ENCODE measurements at regions not wholly inside any gene's neighbourhood (a gene's known extent, or its start where the extent isn't known, plus 50 kb on each side); places are given as distances from the start of the nearest gene placed in this dataset.

DNA sequence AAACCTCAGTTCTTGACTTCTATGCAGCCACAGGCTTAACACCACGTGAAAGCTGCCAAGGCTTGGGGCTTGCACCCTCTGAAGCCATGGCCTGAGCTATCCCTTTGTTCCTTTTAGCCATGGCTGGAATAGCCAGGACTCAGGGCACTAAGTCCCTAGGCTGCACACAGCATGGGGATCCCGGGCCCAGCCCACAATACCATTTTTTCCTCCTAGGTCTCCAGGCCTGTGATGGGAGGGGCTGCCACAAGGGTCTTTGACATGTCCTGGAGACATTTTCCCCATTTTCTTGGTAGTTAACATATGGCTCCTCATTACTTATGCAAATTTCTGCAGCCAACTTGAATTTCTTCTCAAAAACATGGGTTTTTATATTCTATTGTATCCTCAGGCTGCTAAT is 619.1 kb downstream of the NYAP2 start:
- no peak for DNase-seq

DNA sequence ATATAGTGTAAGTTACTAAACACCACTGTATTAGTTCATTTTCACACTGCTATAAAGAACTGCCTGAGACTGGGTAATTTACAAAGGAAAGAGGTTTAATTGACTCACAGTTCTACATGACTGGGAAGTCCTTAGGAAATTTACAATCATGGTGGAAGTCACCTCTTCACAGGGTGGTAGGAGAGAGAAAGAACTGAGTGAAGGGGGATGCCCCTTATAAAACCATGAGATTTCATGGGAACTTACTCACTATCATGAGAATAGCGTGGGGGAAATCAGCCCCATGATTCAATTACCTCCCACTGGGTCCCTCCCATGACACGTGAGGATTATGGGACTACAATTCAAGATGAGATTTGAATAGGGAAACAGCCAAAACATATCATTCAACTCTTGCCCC is 618.0 kb downstream of the NYAP2 start:
- no peak for DNase-seq

DNA sequence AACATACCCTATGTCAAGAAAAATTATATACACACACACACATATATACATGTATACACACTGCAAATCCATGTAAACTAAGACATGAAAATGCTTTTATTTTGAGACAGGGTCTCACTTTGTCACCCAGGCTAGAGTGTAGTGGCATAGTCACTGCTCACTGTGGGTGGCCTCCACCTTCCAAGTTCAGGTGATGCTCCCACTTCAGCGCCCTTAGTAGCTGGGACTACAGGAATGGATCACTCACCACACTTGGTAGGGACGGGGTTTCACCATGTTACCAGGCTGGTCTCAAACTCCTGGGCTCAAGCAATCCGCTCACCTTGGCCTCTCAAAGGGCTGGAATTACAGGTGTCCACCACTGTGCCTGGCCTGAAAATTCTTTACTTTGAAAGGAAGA is 617.6 kb downstream of the NYAP2 start:
- DNase-seq, result no peak

DNA sequence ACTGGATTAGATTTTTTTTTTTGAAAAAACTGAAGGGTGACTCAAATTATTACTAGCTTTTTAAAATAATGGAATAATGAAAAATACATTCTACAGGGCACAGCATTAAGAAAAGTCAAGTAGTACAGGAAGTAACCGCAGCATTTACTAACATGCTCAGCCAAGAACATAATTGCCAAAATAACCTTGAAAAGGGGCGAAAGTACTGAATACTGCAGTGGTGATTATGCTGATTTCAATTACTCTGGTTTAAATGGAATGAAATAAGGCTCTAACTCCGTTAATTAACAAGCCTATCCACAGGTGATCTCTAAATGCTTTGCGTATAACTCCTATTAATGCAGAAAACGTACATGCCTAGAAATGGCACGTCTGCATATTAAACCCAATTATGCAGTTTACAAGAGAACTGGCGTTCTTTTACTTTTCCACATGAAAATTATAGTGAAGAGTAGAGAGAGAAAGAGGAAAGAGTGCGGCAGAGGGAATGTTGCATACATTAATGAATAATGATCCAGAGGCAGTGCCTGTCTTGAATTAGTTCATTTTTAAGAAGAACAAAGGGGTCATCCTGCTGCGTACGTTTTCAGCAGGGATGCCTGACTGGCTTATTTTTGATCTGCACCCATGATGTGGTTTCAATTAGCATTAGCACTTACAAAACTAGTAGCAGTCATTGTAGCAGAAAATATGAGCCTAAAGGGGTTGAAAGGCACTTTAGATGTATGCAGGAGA is 612.4 kb downstream of the NYAP2 start:
- no peak for DNase-seq

DNA sequence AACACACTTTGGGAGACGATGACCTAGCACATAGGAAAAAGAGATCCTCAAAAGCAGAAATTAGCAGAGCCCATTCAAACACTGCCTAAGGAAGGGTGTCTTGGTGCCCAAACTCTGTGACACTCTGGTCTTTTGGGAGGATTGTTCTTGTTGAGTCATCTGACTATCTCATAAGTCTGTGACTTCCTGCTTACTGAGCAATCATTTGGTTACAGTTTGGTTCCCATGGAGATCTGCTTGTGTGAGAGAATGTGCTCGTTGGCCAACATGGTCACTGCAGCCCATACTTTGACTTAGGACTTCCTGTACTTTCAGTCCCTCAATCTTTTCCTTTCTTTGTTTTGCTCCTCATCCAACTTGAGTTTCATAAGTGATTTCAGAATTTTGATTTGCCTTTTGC is 602.9 kb downstream of the NYAP2 start:
- no peak for DNase-seq

DNA sequence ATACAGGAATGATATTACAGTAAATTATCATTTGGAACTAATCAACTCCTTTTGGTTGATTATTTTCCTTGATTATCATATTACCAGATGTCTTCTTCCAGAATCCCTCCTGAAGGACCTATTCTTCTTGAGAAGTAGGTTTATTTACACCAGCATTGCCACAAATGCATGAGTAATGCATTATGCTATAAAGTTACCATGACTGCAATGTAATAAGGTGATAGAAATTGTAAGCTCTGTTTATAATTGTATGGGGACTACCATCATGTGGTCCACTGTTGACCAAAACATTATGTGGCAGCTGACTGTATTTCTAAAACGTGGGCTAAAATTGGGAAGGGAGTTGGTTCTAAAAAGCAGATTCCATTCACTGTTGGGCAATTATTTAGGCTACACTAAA is 602.2 kb downstream of the NYAP2 start:
- no peak for DNase-seq

DNA sequence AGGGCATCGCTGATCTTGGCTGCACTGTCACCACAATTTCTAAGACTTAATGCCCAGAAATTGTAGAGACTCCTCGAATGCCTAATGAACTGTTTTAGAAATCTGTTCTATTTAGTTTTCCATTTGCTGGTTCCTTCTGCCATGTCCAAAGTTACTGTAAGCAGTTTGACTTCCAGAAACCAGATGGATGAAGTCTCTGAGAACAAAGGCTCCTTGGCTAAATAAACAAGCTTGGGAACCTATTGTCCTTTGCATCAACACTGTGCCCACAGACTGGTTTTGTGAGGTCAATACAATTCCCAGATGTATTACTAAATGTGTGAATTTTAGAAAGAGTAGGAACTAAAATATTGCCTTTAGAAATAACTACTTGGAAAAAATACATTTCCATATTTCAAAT is 600.2 kb downstream of the NYAP2 start:
- DNase-seq, result no peak

DNA sequence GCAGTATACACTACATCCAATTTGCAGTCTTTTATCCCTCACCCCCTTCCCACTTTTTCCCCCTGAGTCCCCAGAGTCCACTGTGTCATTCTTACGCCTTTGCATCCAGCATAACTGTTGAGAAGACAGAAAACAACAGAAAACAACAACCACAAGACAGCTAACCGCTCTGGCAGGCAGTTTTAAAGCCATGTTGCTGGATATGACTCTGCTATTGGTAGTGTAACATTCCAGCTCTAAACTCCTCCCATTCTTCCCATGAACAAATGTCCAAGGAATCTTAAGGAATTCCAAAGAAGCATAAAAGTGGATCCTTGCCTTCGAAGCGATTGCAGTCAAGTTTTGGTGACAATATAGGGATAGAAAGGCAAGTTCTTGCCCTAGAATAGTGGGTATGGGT is 599.1 kb downstream of the NYAP2 start:
- no peak for DNase-seq

DNA sequence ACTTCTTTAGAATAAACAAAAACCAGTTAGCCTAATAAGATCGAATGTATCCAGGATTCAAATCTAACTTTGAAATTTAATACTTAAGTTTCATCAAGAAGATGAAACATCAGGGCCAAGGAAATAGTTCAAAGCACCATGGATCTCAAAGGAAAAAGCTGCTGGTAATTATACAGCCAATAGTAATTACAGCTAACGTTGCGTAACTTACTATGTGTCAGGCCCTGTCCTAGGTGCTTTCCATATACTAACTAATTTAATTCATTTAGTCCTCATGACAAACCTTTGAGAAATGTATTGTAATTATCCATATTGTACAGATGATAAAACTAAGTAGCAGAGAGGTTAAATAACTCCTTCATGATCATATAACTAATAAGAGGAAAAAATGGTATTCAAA is 598.6 kb downstream of the NYAP2 start:
- DNase-seq, result no peak

DNA sequence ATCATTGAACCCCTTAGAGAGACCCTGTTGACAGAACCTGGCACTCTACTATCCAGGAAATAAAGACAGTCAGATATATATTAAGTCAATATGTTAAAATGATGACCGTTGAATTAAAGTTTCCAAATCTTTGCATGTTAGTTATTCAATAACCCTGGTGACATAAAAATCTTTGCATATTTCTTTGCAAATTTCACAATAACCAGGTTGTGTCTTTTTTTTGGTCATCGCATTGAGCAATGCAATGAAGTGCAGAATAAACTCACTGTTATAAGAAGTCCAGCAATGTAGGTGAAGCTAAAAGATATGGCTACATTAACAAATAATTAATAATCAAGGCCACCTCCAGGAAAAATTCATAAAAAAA is 596.9 kb downstream of the NYAP2 start:
- no peak for DNase-seq

DNA sequence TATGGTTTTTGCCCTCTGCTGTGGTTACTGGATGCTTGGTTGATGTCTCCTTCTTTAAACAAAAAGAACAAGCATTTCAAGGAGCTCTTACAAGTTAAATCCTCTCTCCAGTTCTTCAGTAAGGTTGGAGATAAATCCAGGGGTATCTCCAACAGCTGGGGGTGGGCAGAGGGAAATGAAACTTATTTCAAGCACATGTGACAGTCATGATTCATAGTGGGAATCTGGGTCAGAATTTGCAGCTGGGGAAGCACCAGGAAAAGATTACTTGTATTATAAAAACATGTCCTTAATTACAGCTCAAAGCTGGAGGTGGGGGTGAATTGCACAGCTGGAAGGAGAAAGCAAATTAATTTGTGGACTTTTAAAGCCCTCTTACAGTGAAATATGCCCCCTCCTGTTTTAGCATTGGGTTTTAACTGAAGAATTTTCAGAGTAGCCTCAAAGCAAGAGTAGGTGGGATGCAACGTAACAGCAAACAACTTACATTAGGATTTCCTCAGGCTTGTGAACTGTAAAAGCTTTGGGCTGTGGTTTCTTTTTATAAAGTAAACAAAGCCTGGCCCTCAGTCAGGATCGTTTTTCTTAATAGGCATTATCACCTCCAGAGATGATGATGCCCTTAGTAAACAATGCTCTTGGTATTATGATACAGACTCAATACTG is 596.4 kb downstream of the NYAP2 start:
- no peak for DNase-seq

DNA sequence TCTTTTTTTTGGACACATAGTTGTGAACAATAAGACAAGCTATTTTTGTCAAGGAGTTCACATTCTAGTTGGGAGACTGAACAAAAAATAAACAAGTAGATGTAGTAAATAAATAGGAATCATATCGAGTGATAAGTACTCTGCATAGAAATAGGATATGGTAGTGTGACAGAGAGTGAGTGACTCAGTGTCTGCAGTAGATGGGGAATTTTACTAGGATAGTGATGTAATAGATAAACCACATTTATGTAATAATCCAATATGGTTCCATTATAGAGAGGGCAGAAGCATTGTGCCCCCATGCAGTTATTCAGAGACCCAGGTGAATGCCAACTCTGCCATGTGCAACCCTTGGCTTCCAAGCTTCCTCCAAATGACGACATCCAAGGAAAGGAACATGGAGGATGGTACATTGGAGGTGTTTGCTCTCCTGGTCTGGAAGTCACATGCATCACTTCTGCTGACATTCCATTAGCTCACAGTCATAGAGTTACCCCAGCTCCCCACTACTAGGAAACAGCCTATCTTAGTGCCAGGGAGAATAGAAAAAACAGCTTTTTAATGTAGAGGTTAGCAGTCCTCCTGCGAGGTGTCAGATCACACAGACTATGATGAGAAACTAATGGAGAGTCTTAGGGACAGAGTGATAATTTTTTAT is 595.4 kb downstream of the NYAP2 start:
- no peak for DNase-seq

DNA sequence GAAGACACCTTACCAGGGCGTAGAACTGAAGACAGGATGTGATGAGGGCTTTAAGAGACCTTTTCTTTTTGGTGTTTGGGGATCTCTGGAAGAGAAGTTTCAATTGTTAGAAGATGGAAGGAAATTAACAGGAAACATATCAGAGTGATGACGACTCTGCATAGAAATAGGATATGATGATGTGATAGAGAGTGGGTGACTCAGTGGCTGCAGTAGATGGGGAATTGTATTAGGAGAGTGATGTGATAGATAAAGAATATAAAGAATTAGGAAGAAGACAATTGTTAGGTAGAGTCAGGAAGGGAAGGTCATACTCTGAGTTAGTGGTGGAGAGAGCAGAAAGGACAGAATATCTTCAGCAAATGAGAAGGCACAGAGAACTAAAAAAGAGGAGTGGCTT is 593.9 kb downstream of the NYAP2 start:
- DNase-seq, result no peak

DNA sequence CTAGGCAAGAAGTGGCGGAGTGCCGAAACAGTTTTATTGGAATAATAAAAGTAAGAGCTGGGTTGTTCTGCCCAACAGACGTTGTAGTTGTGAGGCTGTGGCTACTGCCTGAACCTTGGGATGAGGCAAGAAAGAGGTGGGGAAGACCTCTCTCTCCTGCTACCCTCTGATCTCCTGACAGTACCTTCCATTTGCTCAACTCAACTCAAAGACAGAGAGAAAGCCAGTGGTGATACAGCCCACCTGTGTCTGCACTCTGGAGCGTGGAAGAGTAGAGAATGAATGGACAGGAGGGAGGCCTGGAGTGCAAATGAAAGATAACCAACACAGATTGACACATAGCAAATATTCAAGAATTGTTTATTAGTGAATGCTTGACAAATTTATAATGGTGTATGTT is 590.3 kb downstream of the NYAP2 start:
- no peak for DNase-seq

DNA sequence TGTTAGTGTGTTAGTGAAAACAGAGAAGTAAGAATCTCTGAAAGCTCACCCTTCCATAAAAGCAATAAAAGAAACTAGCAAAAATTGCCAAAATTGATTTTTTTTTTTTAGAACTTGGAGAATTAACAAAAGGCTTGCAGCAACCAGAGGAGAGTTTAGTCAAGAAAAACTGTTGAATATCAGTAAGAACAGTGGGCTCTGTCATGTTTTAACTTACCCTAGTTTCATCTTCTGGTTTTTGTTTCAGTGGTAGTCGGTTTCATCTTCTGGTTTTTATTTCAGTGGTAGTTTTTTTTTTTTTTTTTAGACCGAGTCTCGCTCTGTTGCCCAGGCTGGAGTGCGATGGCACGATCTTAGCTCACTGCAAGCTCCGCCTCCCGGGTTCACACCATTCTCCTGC is 580.9 kb downstream of the NYAP2 start:
- DNase-seq, result no peak

DNA sequence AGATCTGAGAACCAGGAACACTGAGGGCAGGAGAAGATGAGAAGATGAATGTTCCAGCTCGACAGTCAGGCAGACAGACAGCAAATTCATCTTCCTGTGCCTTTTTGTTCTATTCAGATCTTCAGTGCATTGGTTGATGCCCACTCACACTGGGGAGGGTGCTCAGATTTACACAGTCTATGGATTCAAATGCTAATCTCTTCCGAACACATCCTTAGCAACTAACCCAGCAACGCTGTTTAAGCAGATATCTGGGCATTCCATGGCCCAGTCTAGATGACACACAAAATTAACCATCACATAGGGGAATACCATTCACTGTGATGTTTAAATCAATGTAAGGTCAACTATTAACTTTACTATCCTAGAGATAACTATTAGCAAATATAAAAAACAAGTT is 571.9 kb downstream of the NYAP2 start:
- no peak for DNase-seq

DNA sequence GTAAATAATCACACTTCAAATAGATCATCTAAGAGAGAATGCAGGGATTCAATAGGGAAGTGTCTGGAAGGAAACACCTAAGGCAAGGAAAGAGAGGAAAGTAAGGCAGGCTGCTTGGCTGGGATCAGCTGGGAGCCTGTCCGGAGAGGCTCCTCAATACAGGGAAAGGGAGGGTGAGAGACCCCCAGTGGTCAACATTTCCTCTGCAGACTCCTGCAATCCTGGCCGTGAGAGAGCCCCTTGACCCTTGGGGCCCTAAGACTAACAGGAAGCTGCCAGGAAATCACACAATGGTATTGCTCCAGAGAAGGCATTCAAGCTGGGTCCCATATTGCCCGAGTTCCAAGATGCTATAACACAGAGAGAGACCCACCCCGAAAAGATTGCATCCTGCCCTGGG is 549.4 kb downstream of the NYAP2 start:
- DNase-seq, result no peak

DNA sequence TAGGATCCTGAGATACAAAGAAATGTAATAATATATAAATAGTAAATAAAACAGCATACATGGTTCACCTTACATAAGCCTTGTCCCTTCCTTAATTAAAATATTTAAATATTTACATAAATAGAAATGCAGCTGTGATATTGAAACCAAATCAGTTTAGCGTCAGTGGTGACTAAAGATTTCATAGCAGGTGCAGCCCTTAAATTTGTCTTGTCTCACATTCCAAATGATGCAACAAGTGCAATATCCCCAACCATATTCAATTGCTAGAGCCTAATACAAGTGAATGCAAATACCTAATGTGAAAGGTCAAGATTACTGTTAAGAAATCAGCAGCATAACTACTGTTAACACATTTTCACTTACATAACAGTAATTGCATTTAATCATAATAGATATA is 539.5 kb downstream of the NYAP2 start:
- no peak for DNase-seq

DNA sequence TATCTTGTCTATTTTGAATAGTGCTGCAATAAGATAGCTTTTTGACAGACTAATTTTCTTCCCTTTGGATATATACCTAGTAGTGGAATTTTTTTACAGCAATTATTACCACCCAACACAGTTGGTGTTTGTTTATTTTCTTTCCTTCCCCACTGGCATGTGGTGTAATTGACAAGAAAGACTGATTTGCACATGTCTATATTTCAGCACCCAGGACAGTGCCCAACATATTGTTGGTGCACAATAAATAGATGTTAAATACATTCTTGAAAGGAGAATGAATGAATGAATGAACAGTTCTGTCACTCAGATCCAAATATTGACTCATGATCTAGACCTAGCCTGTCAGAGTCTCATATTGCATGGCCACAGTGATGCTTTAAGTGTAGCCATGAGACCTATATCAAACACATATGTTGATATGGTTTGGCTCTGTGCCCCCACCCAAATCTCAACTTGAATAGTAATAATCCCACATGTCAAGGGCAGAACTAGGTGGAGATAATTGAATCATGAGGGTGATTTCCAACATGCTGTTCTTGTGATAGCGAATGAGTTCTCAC is 538.2 kb downstream of the NYAP2 start:
- no peak for DNase-seq

DNA sequence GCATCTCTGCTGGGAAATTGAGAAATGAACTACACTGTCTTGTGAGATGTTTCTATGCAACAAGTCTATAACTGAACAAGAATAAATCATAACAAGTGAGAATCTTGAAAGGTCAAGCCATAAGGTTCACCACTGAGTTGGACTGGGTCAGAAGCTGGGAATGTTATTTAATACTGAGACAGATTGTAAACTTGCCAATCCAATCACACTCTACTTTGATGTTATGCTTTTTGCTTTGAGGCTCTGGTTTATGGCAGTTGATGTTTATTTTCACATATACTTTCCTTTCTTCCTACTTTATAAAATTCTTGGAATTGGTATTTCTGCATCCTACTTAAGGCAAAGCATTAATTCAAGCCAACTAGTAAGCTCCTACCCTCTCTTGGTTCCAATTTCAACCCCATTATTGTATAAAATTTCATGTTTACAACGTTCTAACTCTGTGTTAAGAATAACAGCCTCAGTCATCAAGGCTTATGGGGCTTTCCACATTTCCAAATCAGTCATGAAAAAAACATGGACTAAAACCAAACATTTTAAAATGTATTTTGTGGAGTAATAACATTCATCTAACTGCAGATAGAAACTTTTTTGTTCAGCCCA is 533.4 kb downstream of the NYAP2 start:
- DNase-seq, result peak; percentile 5

DNA sequence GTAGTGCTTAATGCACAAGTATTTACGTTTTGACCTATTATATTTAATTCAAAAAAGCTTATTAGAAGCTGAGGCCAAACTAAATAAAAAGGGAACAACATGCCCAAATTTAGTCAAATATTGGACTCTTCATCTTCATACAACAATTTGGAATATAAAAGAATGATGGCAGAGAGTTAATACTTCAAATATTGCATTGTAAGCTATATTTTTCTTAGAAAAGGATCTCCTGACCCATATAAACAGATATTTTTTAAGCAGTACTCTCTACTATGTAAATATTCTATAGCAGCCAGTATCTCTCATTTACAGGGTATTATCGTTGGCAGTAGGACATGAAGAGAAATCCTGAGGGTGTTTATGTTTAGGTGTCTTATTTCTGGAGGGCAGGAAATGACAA is 531.2 kb downstream of the NYAP2 start:
- no peak for DNase-seq

DNA sequence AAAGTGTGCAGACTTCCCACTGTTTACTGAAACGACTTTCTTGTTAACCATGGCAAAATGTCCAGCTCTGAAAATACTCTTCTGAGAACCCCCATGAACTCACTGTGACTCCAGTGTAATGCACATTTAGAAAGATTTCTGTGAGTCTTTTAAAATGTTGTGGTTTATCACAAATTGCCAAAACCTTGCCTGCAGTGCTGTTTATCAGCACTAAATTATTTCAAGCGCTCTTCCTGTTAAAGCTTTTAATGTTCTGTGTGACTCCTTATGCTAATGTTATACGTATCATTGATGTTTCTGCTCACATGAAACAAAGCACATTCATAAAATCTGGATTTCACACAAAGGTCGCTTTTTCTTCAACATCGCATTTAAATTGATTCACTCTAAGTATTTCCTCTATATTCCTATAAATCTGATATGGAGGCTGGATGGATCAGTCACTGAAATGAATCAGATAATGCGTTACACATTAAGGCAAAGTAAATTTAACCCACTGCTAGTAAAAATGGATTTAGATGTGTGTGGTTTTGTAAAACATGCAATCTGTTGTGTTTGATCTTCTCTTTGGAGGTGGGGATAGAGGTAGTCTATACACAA is 521.2 kb downstream of the NYAP2 start:
- no peak for DNase-seq

DNA sequence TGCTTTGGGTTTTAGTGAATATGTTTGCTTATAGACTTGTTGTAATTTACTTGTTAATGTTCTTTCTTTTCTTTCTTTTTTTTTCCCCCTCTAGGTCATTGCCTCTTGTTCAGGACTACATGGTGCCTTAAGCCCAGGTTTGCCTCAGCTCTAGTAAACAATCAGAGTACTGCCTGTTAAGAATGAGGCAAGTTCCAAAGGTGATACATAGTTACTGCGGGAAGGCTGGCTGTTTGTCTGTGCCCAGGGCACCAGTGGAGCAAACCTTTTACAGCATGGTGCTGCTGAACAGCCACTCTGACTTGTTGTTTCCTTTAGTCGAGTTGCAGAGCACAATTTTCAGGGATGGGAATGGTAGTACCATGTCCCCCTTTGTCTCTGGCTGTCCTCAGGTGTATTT is 517.2 kb downstream of the NYAP2 start:
- no peak for DNase-seq
